H9 (cell line): ENCODE measurements at regions not wholly inside any gene's neighbourhood (a gene's known extent, or its start where the extent isn't known, plus 50 kb on each side); places are given as distances from the start of the nearest gene placed in this dataset.
"Not testable (repeated sequence)": the region's sequence is repeated elsewhere in the genome, so short reads cannot be mapped to it uniquely, and the experiment has no call there.

Experiments used
- DNase-seq: peaks from one replicate; pipeline ENCODE4 v3.0.0-alpha.2; 2017
- H2AFZ ChIP-seq: one replicate; pipeline ENCODE4 v1.6.1; 2013; ENCODE audit warnings: mild to moderate bottlenecking, low read length, control low read depth, moderate library complexity
- H2AK5ac ChIP-seq: 2 replicates; pipeline ENCODE4 v1.6.1; 2013; ENCODE audit warnings: low read length, control low read depth, mixed read lengths; ENCODE audit not compliant: insufficient read length
- H2BK120ac ChIP-seq: one replicate; pipeline ENCODE4 v1.6.1; 2013; ENCODE audit warnings: low read depth, mild to moderate bottlenecking, low read length, control low read depth, inconsistent platforms; ENCODE audit not compliant: poor library complexity, severe bottlenecking
- H2BK12ac ChIP-seq: 2 replicates; pipeline ENCODE4 v1.6.1; 2013; ENCODE audit warnings: low read length, control low read depth, mixed read lengths, low read depth; ENCODE audit not compliant: insufficient read length
- H2BK15ac ChIP-seq: 2 replicates; pipeline ENCODE4 v1.6.1; 2013; ENCODE audit warnings: low read depth, low read length, control low read depth
- H2BK20ac ChIP-seq: one replicate; pipeline ENCODE4 v1.6.1; 2013; ENCODE audit warnings: low read depth, mild to moderate bottlenecking, low read length, control low read depth, inconsistent platforms; ENCODE audit not compliant: poor library complexity, severe bottlenecking
- H2BK5ac ChIP-seq: 2 replicates; pipeline ENCODE4 v1.6.1; 2013; ENCODE audit warnings: low read length, control low read depth, mixed read lengths; ENCODE audit not compliant: insufficient read length
- H3K14ac ChIP-seq: 2 replicates; pipeline ENCODE4 v1.6.1; 2013; ENCODE audit warnings: low read length, control low read depth; ENCODE audit not compliant: insufficient read depth
- H3K18ac ChIP-seq: 2 replicates; pipeline ENCODE4 v1.6.1; 2013; ENCODE audit warnings: low read depth, mild to moderate bottlenecking, mixed read lengths, low read length, control low read depth; ENCODE audit not compliant: insufficient read length
- H3K23ac ChIP-seq: 2 replicates; pipeline ENCODE4 v1.6.1; 2013; ENCODE audit warnings: low read length, control low read depth, mixed read lengths, low read depth; ENCODE audit not compliant: insufficient read length
- H3K23me2 ChIP-seq: 2 replicates; pipeline ENCODE4 v1.6.1; 2013; ENCODE audit warnings: low read depth, mild to moderate bottlenecking, mixed read lengths, low read length, control low read depth; ENCODE audit not compliant: insufficient read length, poor library complexity, severe bottlenecking
- H3K27ac ChIP-seq: 2 replicates; pipeline ENCODE4 v1.5.1; 2013; ENCODE audit warnings: low read length, control low read depth, mixed read lengths, low read depth; ENCODE audit not compliant: insufficient read length
- H3K27me3 ChIP-seq: 2 replicates; pipeline ENCODE4 v1.6.1; 2013; ENCODE audit warnings: low read length, control low read depth, inconsistent platforms; ENCODE audit not compliant: insufficient read depth
- H3K4ac ChIP-seq: 2 replicates; pipeline ENCODE4 v1.6.1; 2013; ENCODE audit warnings: low read depth, mild to moderate bottlenecking, control low read depth, inconsistent platforms, low read length, moderate library complexity
- H3K4me1 ChIP-seq: 2 replicates; pipeline ENCODE4 v1.6.1; 2013; ENCODE audit warnings: low read length, control low read depth, inconsistent platforms; ENCODE audit not compliant: insufficient read depth
- H3K4me2 ChIP-seq: 2 replicates; pipeline ENCODE4 v1.6.1; 2013; ENCODE audit warnings: low read length, control low read depth, mixed read lengths; ENCODE audit not compliant: insufficient read length, insufficient read depth
- H3K56ac ChIP-seq: 2 replicates; pipeline ENCODE4 v1.6.1; 2013; ENCODE audit warnings: low read depth, mild to moderate bottlenecking, mixed read lengths, low read length, control low read depth; ENCODE audit not compliant: insufficient read length
- H3K79me1 ChIP-seq: 2 replicates; pipeline ENCODE4 v1.6.1; 2013; ENCODE audit warnings: low read depth, mild to moderate bottlenecking, moderate library complexity, low read length, control low read depth, inconsistent platforms; ENCODE audit not compliant: insufficient read depth, poor library complexity, severe bottlenecking
- H3K79me2 ChIP-seq: 2 replicates; pipeline ENCODE4 v1.6.1; 2013; ENCODE audit warnings: low read length, control low read depth, inconsistent platforms; ENCODE audit not compliant: insufficient read depth
- H3K9ac ChIP-seq: 2 replicates; pipeline ENCODE4 v1.6.1; 2013; ENCODE audit warnings: low read length, control low read depth, mixed read lengths; ENCODE audit not compliant: insufficient read length; ENCODE audit errors: extremely low read depth
- H3K9me3 ChIP-seq: one replicate; pipeline ENCODE4 v1.6.1; 2013; ENCODE audit warnings: low read depth, low read length, inconsistent platforms; ENCODE audit not compliant: control insufficient read depth
- H3T11ph ChIP-seq: one replicate; pipeline ENCODE4 v1.6.1; 2013; ENCODE audit warnings: mild to moderate bottlenecking, low read length, control low read depth, inconsistent platforms
- H4K20me1 ChIP-seq: one replicate; pipeline ENCODE4 v1.6.1; 2013; ENCODE audit not compliant: control insufficient read depth, insufficient read length, insufficient read depth
- H4K5ac ChIP-seq: 2 replicates; pipeline ENCODE4 v1.6.1; 2013; ENCODE audit warnings: low read depth, mild to moderate bottlenecking, mixed read lengths, low read length, control low read depth; ENCODE audit not compliant: insufficient read length
- H4K8ac ChIP-seq: replicated peaks from 2 replicates; pipeline ENCODE4 v1.6.1; 2013; ENCODE audit warnings: low read length, control low read depth, mixed read lengths, low read depth; ENCODE audit not compliant: insufficient read length
- H4K91ac ChIP-seq: 2 replicates; pipeline ENCODE4 v1.6.1; 2013; ENCODE audit warnings: low read depth, mild to moderate bottlenecking, moderate library complexity, mixed read lengths, low read length, control low read depth; ENCODE audit not compliant: insufficient read length
- H3K27ac Mint-ChIP-seq, 3 experiments: 2 replicates in 2 of 3; 3 replicates in 1 of 3; pipeline ENCODE4 v1.8.0; 2020 to 2021; ENCODE audit warnings: mixed read lengths in 3 of 3, mild to moderate bottlenecking in 1 of 3, moderate library complexity in 1 of 3
- H3K27me3 Mint-ChIP-seq: 2 replicates; pipeline ENCODE4 v1.8.0; 2021; ENCODE audit warnings: low read depth, mild to moderate bottlenecking, moderate library complexity, mixed read lengths
- H3K36me3 Mint-ChIP-seq, 3 experiments: 2 replicates in 2 of 3; 3 replicates in 1 of 3; pipeline ENCODE4 v1.8.0; 2020 to 2021; ENCODE audit warnings: low read depth in 3 of 3, mixed read lengths in 3 of 3; ENCODE audit not compliant: insufficient read depth in 1 of 3
- H3K4me1 Mint-ChIP-seq, 2 experiments: 2 replicates each; pipeline ENCODE4 v1.8.0; 2020; ENCODE audit warnings: mixed read lengths in 2 of 2
- H3K4me3 Mint-ChIP-seq, 2 experiments: 2 replicates in 1 of 2; 3 replicates in 1 of 2; pipeline ENCODE4 v1.8.0; 2020 to 2021; ENCODE audit warnings: mild to moderate bottlenecking in 2 of 2, mixed read lengths in 2 of 2, moderate library complexity in 1 of 2
- H3K9me3 Mint-ChIP-seq, 2 experiments: 2 replicates in 1 of 2; 3 replicates in 1 of 2; pipeline ENCODE4 v1.8.0; 2020; ENCODE audit warnings: mild to moderate bottlenecking in 2 of 2, mixed read lengths in 2 of 2, moderate library complexity in 1 of 2
- CTCF ChIP-seq: fragments of 200-600 bp; sonication (generic); conservative IDR thresholded peaks from 3 replicates; pipeline ENCODE4 v1.8.0; 2021; ENCODE audit warnings: antibody characterized with exemption, mild to moderate bottlenecking
- WGBS: extraction: QIAGEN DNeasy Blood & Tissue Kit; methylation state at CpG from one replicate; pipeline ENCODE4 v1.1.7; 2013; ENCODE audit warnings: missing lambda C conversion rate, low lambda C conversion rate, mixed read lengths; ENCODE audit not compliant: insufficient read length; ENCODE audit errors: extremely low coverage; 5-methylcytosine and 5-hydroxymethylcytosine counted together

GRCh38 chr17:71780596-71780995 lies 340.2 kb upstream of the SOX9 start:
- Histone ChIP-seq H3K4me1 (no peaks in the 10 kb centered on the region), H2BK12ac (no peak overlapping the region), H3K9me3 (no peaks in the 10 kb centered on the region), H2BK15ac (no peak overlapping the region), H3K23ac (no peak overlapping the region), H4K20me1 (no peaks in the 10 kb centered on the region), H3K4ac (no peak overlapping the region), H3K14ac (no peak overlapping the region), H3K27ac (no peak overlapping the region), H2AK5ac (no peak overlapping the region), H2BK20ac (no peak overlapping the region), H3K27me3 (no peaks in the 10 kb centered on the region), H3K79me2 (no peaks in the 10 kb centered on the region), H3T11ph (no peak overlapping the region), H3K18ac (no peak overlapping the region), H3K4me2 (no peak overlapping the region), H2BK120ac (no peak overlapping the region), H4K91ac (no peak overlapping the region), H2BK5ac (no peak overlapping the region), H3K56ac (no peak overlapping the region), H4K5ac (no peak overlapping the region), H3K79me1 (no peaks in the 10 kb centered on the region), H2AFZ (no peak overlapping the region), H4K8ac (no peak overlapping the region), H3K9ac (no peak overlapping the region), H3K23me2 (no peaks in the 10 kb centered on the region)
- no peak overlapping the region for H3K27ac Mint-ChIP-seq
- no peaks in the 10 kb centered on the region for H3K4me1 Mint-ChIP-seq
- no peaks in the 10 kb centered on the region for H3K27me3 Mint-ChIP-seq
- DNase-seq, result no peak
- H3K9me3 Mint-ChIP-seq, result peaks cover 2 to 3% of the 10 kb centered on the region in 2 experiments; a peak in 1 of 5 replicates
- H3K4me3 Mint-ChIP-seq, result no peak overlapping the region
- no peak for TF ChIP-seq CTCF
- H3K36me3 Mint-ChIP-seq, result no peaks in the 10 kb centered on the region; a peak in 1 of 7 replicates

- not testable (repeated sequence) for H3K9ac ChIP-seq, H4K5ac ChIP-seq, H2BK120ac ChIP-seq, H3K79me2 ChIP-seq, H2BK15ac ChIP-seq, H3K23me2 ChIP-seq, H3K27ac Mint-ChIP-seq, H3K4ac ChIP-seq, H3K27ac ChIP-seq, H4K91ac ChIP-seq, H3T11ph ChIP-seq, H4K20me1 ChIP-seq, H3K4me2 ChIP-seq, H3K9me3 ChIP-seq, H2BK12ac ChIP-seq, H3K18ac ChIP-seq, H3K79me1 ChIP-seq, H3K4me1 ChIP-seq, H3K9me3 Mint-ChIP-seq, H2BK5ac ChIP-seq, H3K14ac ChIP-seq, H2AK5ac ChIP-seq, H3K27me3 ChIP-seq, H4K8ac ChIP-seq, H3K27me3 Mint-ChIP-seq, H2BK20ac ChIP-seq, H3K4me3 Mint-ChIP-seq, DNase-seq, H3K23ac ChIP-seq, H3K4me1 Mint-ChIP-seq, H3K56ac ChIP-seq, H3K36me3 Mint-ChIP-seq, H2AFZ ChIP-seq
- WGBS, result no CpG with 5 or more reads among the region's 8 CpGs
Observed at GRCh38 chr17:71782021-71782420, 338.8 kb upstream of the SOX9 start.
